ENCODE measurements at regions not wholly inside any gene's neighbourhood (a gene's known extent, or its start where the extent isn't known, plus 50 kb on each side); places are given as distances from the start of the nearest gene placed in this dataset.

DNA sequence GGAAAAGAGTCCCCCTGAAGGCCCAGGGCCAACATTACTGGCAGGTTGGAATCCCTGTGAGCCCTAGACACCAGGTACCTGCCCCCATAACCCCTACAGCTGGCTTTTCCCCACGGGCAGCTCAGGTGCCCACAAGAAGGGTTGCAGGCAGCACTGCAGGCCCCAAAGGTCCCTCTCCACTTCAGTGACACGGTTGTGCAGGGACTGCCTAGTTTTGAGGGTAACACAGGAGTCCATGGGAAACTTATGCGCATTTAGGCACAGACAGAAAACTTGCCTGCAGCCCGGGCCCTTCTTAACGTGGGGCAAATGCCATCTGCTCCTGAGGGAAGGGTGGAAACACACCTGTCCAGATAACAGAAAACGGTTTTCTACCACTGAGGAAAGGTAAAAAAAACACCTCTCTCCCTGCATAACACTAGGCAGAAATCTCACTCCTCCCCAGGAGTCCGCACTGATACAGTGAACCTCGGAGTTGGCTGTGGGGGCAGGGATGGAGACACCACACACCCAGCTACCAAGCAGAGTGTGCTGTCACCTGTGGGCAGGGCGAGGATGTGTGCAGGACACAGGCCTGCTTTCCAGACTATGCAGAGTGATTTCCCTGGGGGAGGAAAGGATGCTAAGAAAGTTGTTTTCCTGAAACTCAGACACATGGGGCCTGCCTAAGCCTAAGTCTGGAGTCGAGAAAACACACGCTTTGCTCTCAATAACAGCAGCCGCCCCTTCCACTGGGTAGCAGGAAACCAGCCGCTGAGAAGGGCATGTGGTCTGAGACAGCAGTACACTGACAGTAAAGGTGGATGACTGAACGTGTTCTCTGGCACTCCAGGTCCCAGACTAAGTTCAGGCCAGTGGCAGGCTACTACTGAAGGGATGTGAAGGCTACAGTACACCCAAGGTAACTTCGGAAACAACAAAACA is 819.4 kb downstream of the DCDC2C start:
- no peaks in the 10 kb centered on the region for H3K27me3 ChIP-seq (ENCODE audit: insufficient read depth, low read length, poor library complexity)
- DNase-seq (no peak), ATAC-seq (ENCODE audit: insufficient read depth, low read depth) (no peak)
- no peaks in the 10 kb centered on the region for H3K36me3 ChIP-seq (ENCODE audit: insufficient read depth, low read length)
- no peak for TF ChIP-seq CTCF (IDR thresholded peaks at IDR 0.05; ENCODE audit: borderline replicate concordance, extremely low read depth, low read length, poor library complexity, severe bottlenecking)
- no peak for TF ChIP-seq EZH2 (IDR thresholded peaks at IDR 0.05; ENCODE audit: borderline replicate concordance, low read depth, low read length, severe bottlenecking)
- no peak overlapping the region for H2AFZ ChIP-seq (ENCODE audit: low read depth, low read length)
- H3K4me1 ChIP-seq (ENCODE audit: insufficient read depth, low read length), result no peaks in the 10 kb centered on the region
- no peaks in the 10 kb centered on the region for H3K79me2 ChIP-seq (ENCODE audit: insufficient read depth, low read length)
- H3K27ac ChIP-seq (ENCODE audit: low read length), result no peak overlapping the region
- no peaks in the 10 kb centered on the region for H3K9me3 ChIP-seq (ENCODE audit: insufficient read depth, low read length, severe bottlenecking)
- H3K4me3 ChIP-seq (ENCODE audit: low read depth in 1 of 2, low read length in 2 of 2), result no peak overlapping the region
- H3K4me2 ChIP-seq (ENCODE audit: insufficient read depth, low read length), result no peak overlapping the region
- H3K9ac ChIP-seq (ENCODE audit: low read depth, low read length), result no peak overlapping the region
- no peaks in the 10 kb centered on the region for H4K20me1 ChIP-seq (ENCODE audit: insufficient read depth, low read length)

DNA sequence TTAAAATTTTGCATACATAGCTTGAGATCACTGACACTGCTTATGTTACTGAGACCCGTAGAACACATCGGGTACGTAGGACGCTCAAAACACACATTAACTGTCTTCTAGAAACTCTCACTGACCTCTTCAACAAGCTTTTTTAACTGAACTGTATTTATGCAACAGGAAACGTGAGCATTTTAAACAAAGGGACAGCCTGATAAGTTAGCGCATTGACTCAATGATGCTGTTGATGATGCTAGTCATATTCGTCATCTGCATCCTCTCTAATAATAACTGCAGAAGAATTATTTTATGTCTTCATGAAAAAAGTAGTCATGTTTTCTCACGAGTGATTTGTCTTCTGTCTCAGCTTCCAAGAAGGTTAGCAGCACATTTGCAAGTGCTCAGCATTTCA is 824.0 kb downstream of the DCDC2C start:
- Histone ChIP-seq H3K4me2 (ENCODE audit: insufficient read depth, low read length) (no peak overlapping the region), H3K4me1 (ENCODE audit: insufficient read depth, low read length) (no peaks in the 10 kb centered on the region), H2AFZ (ENCODE audit: low read depth, low read length) (no peak overlapping the region), H3K27me3 (ENCODE audit: insufficient read depth, low read length, poor library complexity) (no peaks in the 10 kb centered on the region), H3K79me2 (ENCODE audit: insufficient read depth, low read length) (no peaks in the 10 kb centered on the region), H4K20me1 (ENCODE audit: insufficient read depth, low read length) (no peaks in the 10 kb centered on the region), H3K9me3 (ENCODE audit: insufficient read depth, low read length, severe bottlenecking) (no peaks in the 10 kb centered on the region), H3K27ac (ENCODE audit: low read length) (no peak overlapping the region), H3K36me3 (ENCODE audit: insufficient read depth, low read length) (no peaks in the 10 kb centered on the region), H3K9ac (ENCODE audit: low read depth, low read length) (no peak overlapping the region), H3K4me3 (ENCODE audit: low read depth in 1 of 2, low read length in 2 of 2) (no peak overlapping the region)
- ATAC-seq (ENCODE audit: insufficient read depth, low read depth) (no peak), DNase-seq (no peak)
- TF ChIP-seq EZH2 (IDR thresholded peaks at IDR 0.05; ENCODE audit: borderline replicate concordance, low read depth, low read length, severe bottlenecking), result no peak
- TF ChIP-seq CTCF (IDR thresholded peaks at IDR 0.05; ENCODE audit: borderline replicate concordance, extremely low read depth, low read length, poor library complexity, severe bottlenecking), result no peak

- no peak overlapping the region for H3K4me2 ChIP-seq (ENCODE audit: insufficient read depth, low read length)
- no peaks in the 10 kb centered on the region for H3K27me3 ChIP-seq (ENCODE audit: insufficient read depth, low read length, poor library complexity)
- H3K9ac ChIP-seq (ENCODE audit: low read depth, low read length), result no peak overlapping the region
- no peak overlapping the region for H3K4me3 ChIP-seq (ENCODE audit: low read depth in 1 of 2, low read length in 2 of 2)
- no peaks in the 10 kb centered on the region for H3K79me2 ChIP-seq (ENCODE audit: insufficient read depth, low read length)
- TF ChIP-seq CTCF (IDR thresholded peaks at IDR 0.05; ENCODE audit: borderline replicate concordance, extremely low read depth, low read length, poor library complexity, severe bottlenecking) (no peak), EZH2 (IDR thresholded peaks at IDR 0.05; ENCODE audit: borderline replicate concordance, low read depth, low read length, severe bottlenecking) (no peak)
- H2AFZ ChIP-seq (ENCODE audit: low read depth, low read length), result no peak overlapping the region
- ATAC-seq (ENCODE audit: insufficient read depth, low read depth), result no peak
- H3K4me1 ChIP-seq (ENCODE audit: insufficient read depth, low read length), result no peaks in the 10 kb centered on the region
- H4K20me1 ChIP-seq (ENCODE audit: insufficient read depth, low read length), result no peaks in the 10 kb centered on the region
- DNase-seq, result no peak
- H3K36me3 ChIP-seq (ENCODE audit: insufficient read depth, low read length), result no peaks in the 10 kb centered on the region
- H3K9me3 ChIP-seq (ENCODE audit: insufficient read depth, low read length, severe bottlenecking), result no peaks in the 10 kb centered on the region
- H3K27ac ChIP-seq (ENCODE audit: low read length), result no peak overlapping the region
Measured at GRCh38 chr2:4528246-4528645, 824.9 kb downstream of the DCDC2C start.

Measured in DND-41 (cell line).